ENCODE measurements at regions not wholly inside any gene's neighbourhood (a gene's known extent, or its start where the extent isn't known, plus 50 kb on each side); places are given as distances from the start of the nearest gene placed in this dataset.

DNA sequence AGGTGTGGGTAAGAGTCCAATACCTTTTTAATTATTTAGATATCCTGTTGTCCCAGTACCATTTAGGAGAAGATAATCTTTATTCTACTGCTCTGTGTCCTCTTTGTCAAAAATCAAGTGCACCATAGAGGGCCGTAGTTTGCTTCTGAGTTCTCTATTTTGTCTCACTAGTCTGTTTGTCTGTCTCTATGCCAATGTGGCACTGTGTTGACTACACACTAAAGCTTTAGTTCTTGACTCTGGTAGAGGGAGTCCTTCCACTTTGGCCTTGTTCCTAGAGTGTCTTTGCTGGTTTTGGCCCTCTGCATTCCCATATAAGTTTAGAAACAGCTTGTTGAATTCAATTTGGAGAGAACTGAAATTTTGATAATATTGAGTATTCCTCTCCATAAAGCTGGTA, 75.9 kb downstream of the SCGB2B2 start:
- TF ChIP-seq POLR2A (IDR thresholded peaks at IDR 0.05) = no peak
- TF ChIP-seq, protein P1, sequence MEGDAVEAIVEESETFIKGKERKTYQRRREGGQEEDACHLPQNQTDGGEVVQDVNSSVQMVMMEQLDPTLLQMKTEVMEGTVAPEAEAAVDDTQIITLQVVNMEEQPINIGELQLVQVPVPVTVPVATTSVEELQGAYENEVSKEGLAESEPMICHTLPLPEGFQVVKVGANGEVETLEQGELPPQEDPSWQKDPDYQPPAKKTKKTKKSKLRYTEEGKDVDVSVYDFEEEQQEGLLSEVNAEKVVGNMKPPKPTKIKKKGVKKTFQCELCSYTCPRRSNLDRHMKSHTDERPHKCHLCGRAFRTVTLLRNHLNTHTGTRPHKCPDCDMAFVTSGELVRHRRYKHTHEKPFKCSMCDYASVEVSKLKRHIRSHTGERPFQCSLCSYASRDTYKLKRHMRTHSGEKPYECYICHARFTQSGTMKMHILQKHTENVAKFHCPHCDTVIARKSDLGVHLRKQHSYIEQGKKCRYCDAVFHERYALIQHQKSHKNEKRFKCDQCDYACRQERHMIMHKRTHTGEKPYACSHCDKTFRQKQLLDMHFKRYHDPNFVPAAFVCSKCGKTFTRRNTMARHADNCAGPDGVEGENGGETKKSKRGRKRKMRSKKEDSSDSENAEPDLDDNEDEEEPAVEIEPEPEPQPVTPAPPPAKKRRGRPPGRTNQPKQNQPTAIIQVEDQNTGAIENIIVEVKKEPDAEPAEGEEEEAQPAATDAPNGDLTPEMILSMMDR (IDR thresholded peaks at IDR 0.05) = no peak

All from stomach (tissue), 4 donors.